Large intestine (tissue), 3 donors: ENCODE measurements at regions not wholly inside any gene's neighbourhood (a gene's known extent, or its start where the extent isn't known, plus 50 kb on each side); places are given as distances from the start of the nearest gene placed in this dataset.

Experiments used
- DNase-seq, 2 donors: peaks; one replicate each; pipeline versions ENCODE4 v3.0.0 to v3.0.0-alpha.2; 2013
- H3K27ac ChIP-seq: one replicate; pipeline ENCODE4 v1.5.1; 2013; ENCODE audit warnings: low read length
- H3K27me3 ChIP-seq: 2 replicates; pipeline ENCODE4 v1.6.1; 2013; ENCODE audit warnings: low read length; ENCODE audit not compliant: control insufficient read depth, insufficient read depth
- H3K36me3 ChIP-seq: 2 replicates; pipeline ENCODE4 v1.6.1; 2013; ENCODE audit warnings: low read length; ENCODE audit not compliant: control insufficient read depth, insufficient read depth
- H3K4me1 ChIP-seq: one replicate; pipeline ENCODE4 v1.6.1; 2013; ENCODE audit warnings: low read length; ENCODE audit not compliant: control insufficient read depth, insufficient read depth
- H3K4me3 ChIP-seq: one replicate; pipeline ENCODE4 v1.5.1; 2013; ENCODE audit warnings: low read length
- H3K9me3 ChIP-seq: one replicate; pipeline ENCODE4 v1.6.1; 2013; ENCODE audit warnings: mild to moderate bottlenecking, low read depth, low read length, moderate library complexity; ENCODE audit not compliant: control insufficient read depth
- WGBS: methylation state at CpG from one replicate; pipeline ENCODE4 v1.1.5; 2013; ENCODE audit warnings: low lambda C conversion rate; ENCODE audit not compliant: insufficient coverage; 5-methylcytosine and 5-hydroxymethylcytosine counted together

DNA sequence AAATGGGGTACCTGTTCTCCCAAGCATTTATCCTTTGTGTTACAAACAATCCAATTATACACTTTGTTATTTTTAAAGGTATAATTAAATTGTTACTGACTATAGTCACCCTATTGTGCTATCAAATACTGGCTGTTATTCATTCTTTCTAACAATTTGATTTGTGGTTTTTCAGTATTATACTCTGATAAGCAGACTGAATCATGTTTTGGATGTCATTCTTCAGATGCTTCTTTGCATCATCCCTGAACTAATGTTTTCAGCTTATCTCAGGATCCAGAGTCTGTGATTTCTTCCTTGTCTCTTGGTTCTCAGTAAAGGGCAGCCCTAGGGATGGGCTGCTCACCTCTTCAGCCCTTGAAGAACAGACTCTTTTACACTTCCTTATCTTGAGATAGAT lies 177.8 kb upstream of the SGCD start:
- no peak overlapping the region for H3K4me3 ChIP-seq
- H3K27ac ChIP-seq = no peak overlapping the region
- no peak for DNase-seq
- no peaks in the 10 kb centered on the region for H3K4me1 ChIP-seq
- no peaks in the 10 kb centered on the region for H3K36me3 ChIP-seq
- H3K9me3 ChIP-seq = no peaks in the 10 kb centered on the region
- no peaks in the 10 kb centered on the region for H3K27me3 ChIP-seq

DNA sequence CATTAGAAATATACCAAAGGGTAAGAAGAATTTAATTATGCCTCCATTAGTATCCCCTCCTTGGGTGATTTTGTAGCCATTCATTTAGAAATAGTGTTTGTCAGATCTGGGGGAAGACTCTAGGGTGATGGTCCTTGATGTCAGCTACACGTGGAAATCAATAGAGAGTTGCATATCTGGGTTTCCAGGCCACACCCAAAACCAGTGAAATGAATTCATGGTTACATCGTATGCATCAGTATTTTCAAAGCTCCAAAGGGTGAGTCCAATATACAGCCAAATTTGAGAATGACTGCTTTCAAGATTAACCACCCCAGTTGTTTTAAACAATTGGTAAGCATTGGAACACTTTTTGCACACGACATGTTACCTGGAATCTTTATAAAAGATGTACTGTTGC lies 173.4 kb upstream of the SGCD start:
- H3K27me3 ChIP-seq = no peaks in the 10 kb centered on the region
- H3K4me1 ChIP-seq = no peaks in the 10 kb centered on the region
- H3K9me3 ChIP-seq = no peaks in the 10 kb centered on the region
- no peak overlapping the region for H3K27ac ChIP-seq
- no CpG with 5 or more reads among the region's 3 CpGs for WGBS
- no peak overlapping the region for H3K4me3 ChIP-seq
- no peaks in the 10 kb centered on the region for H3K36me3 ChIP-seq
- no peak for DNase-seq

DNA sequence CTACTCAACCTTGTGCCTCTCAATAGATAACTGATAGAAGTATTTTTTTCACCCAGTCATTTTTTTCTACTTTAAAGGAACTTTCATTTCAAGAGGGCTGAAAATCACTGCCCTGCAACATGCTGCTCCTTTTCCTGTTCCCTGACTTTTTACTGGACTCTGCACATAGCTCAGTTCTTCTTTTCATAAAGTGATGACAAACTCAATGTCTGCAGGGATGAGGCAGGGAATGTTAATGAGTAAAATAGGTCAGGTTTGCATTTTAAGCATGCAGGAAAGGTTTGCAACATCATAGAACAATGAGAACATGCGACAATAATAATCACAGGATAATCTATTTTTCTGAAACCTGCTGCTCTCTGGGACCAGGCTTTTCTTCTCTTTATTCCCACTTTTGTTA lies 172.2 kb upstream of the SGCD start:
- DNase-seq = no peak
- Histone ChIP-seq H3K9me3 (no peaks in the 10 kb centered on the region), H3K36me3 (no peaks in the 10 kb centered on the region), H3K27me3 (no peaks in the 10 kb centered on the region), H3K4me1 (no peaks in the 10 kb centered on the region), H3K4me3 (no peak overlapping the region), H3K27ac (no peak overlapping the region)
- no CpG with 5 or more reads among the region's 1 CpG for WGBS

DNA sequence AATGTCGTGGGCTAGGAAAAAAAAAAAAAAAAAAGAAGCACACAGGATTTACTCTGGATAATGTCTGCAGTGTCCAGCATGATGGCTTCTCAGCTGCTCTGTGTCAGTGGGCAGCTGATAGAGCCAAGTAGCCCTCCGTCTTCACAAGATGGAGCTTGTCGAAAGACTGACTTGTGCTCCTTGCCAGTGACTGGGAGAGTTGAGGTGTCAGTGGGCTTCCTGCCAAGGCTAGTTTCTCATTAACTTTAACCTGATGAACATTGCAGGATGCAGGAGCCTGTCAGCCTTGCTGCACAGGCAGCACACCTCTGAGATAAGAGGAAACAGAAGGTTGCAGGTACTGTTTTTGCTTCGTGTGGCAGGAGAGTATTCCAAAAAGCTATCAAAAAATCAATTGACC lies 171.4 kb upstream of the SGCD start:
- Histone ChIP-seq H3K27ac (no peak overlapping the region), H3K27me3 (no peaks in the 10 kb centered on the region), H3K4me3 (no peak overlapping the region), H3K9me3 (no peaks in the 10 kb centered on the region), H3K36me3 (no peaks in the 10 kb centered on the region), H3K4me1 (no peaks in the 10 kb centered on the region)
- WGBS = no CpG with 5 or more reads among the region's 4 CpGs
- DNase-seq = peak; percentile 68 to 69

DNA sequence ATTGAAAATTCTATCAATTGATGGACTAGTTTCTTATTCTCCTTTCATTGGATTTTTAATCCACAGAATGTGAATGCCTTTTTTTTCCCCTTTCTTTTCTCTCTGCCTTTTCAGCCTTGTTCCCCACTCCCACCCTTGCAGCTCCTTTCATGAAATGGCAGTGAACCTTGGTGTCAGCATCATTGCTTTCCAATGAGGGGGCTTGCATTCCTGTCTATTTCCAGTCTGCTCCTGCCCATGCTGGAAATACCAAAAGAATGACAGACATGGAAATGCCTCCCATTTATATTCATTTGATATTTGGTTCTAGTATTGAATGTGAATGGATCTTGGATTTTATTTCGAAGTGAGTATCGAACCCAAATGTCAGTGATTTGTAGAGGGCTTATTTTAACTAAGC lies 162.7 kb upstream of the SGCD start:
- no peaks in the 10 kb centered on the region for H3K9me3 ChIP-seq
- H3K27me3 ChIP-seq = no peaks in the 10 kb centered on the region
- 100% methylated on average over 2 of the region's 2 CpGs for WGBS
- no peak overlapping the region for H3K27ac ChIP-seq
- H3K4me1 ChIP-seq = no peaks in the 10 kb centered on the region
- no peak for DNase-seq
- H3K36me3 ChIP-seq = no peaks in the 10 kb centered on the region
- H3K4me3 ChIP-seq = no peak overlapping the region

DNA sequence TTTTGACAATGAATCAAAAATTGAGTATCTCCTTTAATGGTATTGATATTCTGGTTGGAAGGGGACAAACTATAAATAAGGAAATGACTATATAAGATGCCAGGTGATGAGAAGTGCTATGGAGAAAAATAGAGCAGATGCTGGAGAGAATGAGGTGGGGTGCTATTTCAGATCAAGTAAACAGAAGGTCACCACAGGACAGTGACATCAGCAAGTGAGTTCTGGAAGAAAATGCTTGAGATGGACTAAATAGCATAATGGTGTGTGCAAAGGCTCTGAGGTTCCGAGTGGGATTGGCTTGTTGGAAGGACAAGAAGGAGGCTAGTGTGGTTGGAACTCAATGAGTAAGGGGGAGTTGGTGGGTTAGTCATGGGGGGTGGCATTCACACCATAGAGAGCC lies 157.5 kb upstream of the SGCD start:
- H3K27me3 ChIP-seq = no peaks in the 10 kb centered on the region
- DNase-seq = no peak
- WGBS = no CpG with 5 or more reads among the region's 1 CpG
- no peaks in the 10 kb centered on the region for H3K9me3 ChIP-seq
- H3K36me3 ChIP-seq = no peaks in the 10 kb centered on the region
- no peak overlapping the region for H3K4me3 ChIP-seq
- no peak overlapping the region for H3K27ac ChIP-seq
- H3K4me1 ChIP-seq = no peaks in the 10 kb centered on the region

DNA sequence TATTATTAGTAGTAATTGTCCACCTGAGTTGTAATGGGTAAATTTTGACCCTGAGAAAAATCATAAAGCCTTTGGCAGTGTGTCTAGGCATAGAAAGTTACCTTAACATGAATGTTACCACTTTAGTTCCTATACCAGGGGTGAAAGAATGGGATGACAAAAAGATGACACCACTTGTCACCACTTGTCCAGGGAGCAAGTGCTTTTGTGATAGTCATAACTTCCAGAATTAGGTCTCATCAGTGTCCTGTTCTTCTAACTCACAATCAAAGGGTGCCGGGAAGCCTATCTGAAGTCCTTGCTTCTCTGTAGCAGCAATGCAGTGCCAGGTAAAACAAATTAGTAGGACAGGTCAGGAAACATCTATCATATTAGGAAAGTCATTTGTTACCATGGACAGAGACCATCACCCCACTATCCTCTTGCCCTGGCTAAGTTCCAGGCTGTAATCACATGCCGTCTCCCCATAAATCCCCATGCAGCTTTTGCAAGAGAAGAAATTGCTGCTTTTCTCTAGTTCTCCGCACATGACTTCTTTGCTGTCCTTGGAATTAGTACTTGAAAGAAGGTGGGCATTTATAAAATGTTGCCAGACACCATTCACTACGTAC lies 156.5 kb upstream of the SGCD start:
- WGBS = 100% methylated on average over 2 of the region's 4 CpGs
- no peak overlapping the region for H3K27ac ChIP-seq
- DNase-seq = no peak

DNA sequence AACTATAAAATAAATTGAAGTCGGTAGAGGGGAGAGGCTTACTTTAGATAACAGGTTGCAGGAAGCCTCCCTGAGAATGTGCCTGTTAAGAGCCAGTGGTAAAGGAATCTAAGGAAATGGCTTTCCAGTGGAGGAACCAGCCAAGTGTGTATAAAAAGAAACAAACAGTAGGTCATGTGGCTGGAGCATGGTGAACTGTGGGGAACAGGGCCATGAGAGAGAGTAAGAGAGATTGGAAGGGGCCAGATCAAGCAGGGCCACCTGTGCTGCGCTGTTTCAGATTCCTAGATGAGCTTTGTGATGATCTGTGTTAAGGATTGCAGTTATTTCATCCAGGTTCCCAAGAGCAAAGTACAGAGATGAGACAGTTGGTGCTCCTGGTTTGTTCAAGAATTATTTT lies 152.7 kb upstream of the SGCD start:
- WGBS = 100% methylated on average over 1 of the region's 2 CpGs
- Histone ChIP-seq H3K4me1 (no peaks in the 10 kb centered on the region), H3K4me3 (no peak overlapping the region), H3K27me3 (no peaks in the 10 kb centered on the region), H3K27ac (no peak overlapping the region), H3K36me3 (no peaks in the 10 kb centered on the region), H3K9me3 (no peaks in the 10 kb centered on the region)
- DNase-seq = no peak

More for the DNA sequence above, 156.5 kb upstream of the SGCD start:
- no peaks in the 10 kb centered on the region for H3K4me1 ChIP-seq
- no peak overlapping the region for H3K4me3 ChIP-seq
- no peaks in the 10 kb centered on the region for H3K36me3 ChIP-seq
- no peaks in the 10 kb centered on the region for H3K27me3 ChIP-seq
- no peaks in the 10 kb centered on the region for H3K9me3 ChIP-seq

DNA sequence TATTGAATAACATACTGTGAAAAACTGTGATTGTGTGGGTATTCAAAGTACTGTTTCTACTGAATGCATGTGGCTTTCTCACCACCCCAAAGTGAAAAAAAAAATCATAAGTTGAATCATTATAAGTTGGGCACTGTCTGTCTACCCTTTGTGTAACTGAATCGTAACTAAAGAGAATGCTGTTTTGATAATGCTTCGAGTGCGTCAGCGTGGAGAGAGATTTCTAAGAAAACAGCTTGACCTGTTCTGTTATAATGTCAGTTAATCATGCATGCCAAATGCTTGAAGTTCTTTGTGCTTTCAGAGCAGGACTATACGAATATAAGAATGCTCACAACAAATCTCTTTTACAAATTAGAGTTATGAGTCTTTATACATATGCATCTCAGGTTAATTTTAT lies 148.8 kb upstream of the SGCD start:
- H3K27me3 ChIP-seq = no peaks in the 10 kb centered on the region
- no peaks in the 10 kb centered on the region for H3K9me3 ChIP-seq
- no peaks in the 10 kb centered on the region for H3K4me1 ChIP-seq
- H3K27ac ChIP-seq = no peak overlapping the region
- H3K36me3 ChIP-seq = no peaks in the 10 kb centered on the region
- WGBS = 80% methylated on average over 1 of the region's 5 CpGs
- no peak for DNase-seq
- H3K4me3 ChIP-seq = no peak overlapping the region

DNA sequence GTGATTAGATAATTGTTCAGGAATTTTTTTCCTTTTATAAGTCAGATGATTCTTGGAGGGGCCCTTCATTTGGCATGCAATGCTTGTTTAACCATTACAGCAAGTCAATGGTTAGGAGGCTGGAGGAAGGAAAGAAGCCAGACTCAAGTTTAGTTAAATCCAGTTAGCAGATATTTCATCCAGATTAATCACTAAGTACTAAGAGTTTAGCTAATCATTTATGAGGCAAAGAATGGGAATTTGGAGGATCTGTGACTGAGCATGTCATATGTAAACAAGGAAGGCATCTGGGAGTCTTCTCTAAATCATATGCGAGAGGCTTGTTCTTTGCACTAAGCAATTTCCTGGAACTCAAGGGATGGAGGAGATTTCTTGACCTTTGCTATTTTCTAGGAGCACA lies 145.3 kb upstream of the SGCD start:
- no peaks in the 10 kb centered on the region for H3K27me3 ChIP-seq
- no peak overlapping the region for H3K4me3 ChIP-seq
- DNase-seq = no peak
- no peaks in the 10 kb centered on the region for H3K4me1 ChIP-seq
- no peaks in the 10 kb centered on the region for H3K36me3 ChIP-seq
- no CpG with 5 or more reads among the region's 1 CpG for WGBS
- H3K27ac ChIP-seq = no peak overlapping the region
- H3K9me3 ChIP-seq = no peaks in the 10 kb centered on the region

DNA sequence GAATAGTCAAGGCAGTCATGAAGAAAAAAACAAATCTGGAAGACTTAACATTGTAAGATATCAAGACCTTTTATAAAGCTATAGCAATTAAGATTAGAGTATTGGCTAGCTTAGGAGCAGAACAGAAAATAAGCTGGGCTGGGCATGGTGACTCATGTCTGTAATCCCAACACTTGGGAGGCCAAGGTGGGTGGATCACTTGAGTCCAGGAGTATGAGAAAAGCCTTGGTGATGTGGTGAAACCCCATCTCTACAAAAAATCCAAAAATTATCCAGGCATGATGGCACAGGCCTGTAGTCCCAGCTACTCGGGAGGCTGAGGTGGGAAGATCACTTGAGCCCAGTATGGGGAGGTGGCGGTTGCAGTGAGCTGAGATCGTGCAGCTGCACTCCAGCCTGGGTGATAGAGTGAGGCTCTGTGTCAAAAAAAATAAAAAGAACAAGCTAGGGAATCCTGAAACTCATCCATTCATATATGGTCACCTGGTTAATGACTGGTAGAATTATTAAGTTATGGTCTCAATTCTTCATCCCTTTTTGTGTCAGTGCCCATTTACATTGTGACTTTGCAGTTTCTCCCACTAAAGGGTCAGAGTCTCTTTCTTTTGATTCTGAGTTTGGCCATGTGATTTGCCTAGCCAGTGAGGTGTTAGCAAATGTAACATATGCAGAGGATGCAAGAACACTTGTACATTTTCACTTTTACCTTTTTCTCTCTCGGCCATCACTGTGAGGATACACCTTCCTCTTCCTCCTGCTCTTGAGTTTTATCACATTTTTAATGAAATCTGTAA lies 144.6 kb upstream of the SGCD start:
- WGBS = 100% methylated on average over 1 of the region's 4 CpGs
- DNase-seq = no peak
- no peaks in the 10 kb centered on the region for H3K4me1 ChIP-seq
- H3K27ac ChIP-seq = no peak overlapping the region
- no peaks in the 10 kb centered on the region for H3K9me3 ChIP-seq
- H3K36me3 ChIP-seq = no peaks in the 10 kb centered on the region
- H3K27me3 ChIP-seq = no peaks in the 10 kb centered on the region
- no peak overlapping the region for H3K4me3 ChIP-seq
